Neural cell (in vitro differentiated cells): ENCODE measurements at regions not wholly inside any gene's neighbourhood (a gene's known extent, or its start where the extent isn't known, plus 50 kb on each side); places are given as distances from the start of the nearest gene placed in this dataset.

Experiments
- H2AFZ ChIP-seq: fragments of 200-600, 300-800 bp; sonication (generic), shearing (Covaris generic); 2 replicates; pipeline ENCODE4 v1.6.0; 2014; ENCODE audit warnings: low read depth, mild to moderate bottlenecking, antibody characterized with exemption, low read length, moderate library complexity
- H3F3A ChIP-seq: fragments of 200-600 bp; shearing (Covaris generic); 2 replicates; pipeline ENCODE4 v1.6.1; 2016; ENCODE audit warnings: mild to moderate bottlenecking, moderate library complexity, mixed read lengths, antibody characterized with exemption, low read length; ENCODE audit not compliant: insufficient read depth, poor library complexity, severe bottlenecking
- H3K27ac ChIP-seq: fragments of 200-600, 300-800 bp; sonication (generic), shearing (Covaris generic); 2 replicates; pipeline ENCODE4 v1.5.1; 2014; ENCODE audit warnings: mild to moderate bottlenecking, low read length, moderate library complexity
- H3K27me3 ChIP-seq: fragments of 300-800, 200-600 bp; sonication (generic), shearing (Covaris generic); 2 replicates; pipeline ENCODE4 v1.6.0; 2014; ENCODE audit warnings: mild to moderate bottlenecking, low read depth, low read length, moderate library complexity; ENCODE audit not compliant: insufficient read depth
- H3K36me3 ChIP-seq: fragments of 300-800, 200-600 bp; sonication (generic), shearing (Covaris generic); 2 replicates; pipeline ENCODE4 v1.5.1; 2014; ENCODE audit warnings: mild to moderate bottlenecking, antibody characterized with exemption, low read length, moderate library complexity; ENCODE audit not compliant: insufficient read depth
- H3K4me2 ChIP-seq: fragments of 300-800, 200-600 bp; sonication (generic), shearing (Covaris generic); 2 replicates; pipeline ENCODE4 v1.6.0; 2014; ENCODE audit warnings: mild to moderate bottlenecking, low read length
- H3K4me3 ChIP-seq: fragments of 300-800, 200-600 bp; sonication (generic), shearing (Covaris generic); 2 replicates; pipeline ENCODE4 v1.5.1; 2014; ENCODE audit warnings: mild to moderate bottlenecking, low read length, moderate library complexity
- H3K79me2 ChIP-seq: fragments of 200-600 bp; shearing (Covaris generic); replicated peaks from 2 replicates; pipeline ENCODE4 v1.6.0; 2014; ENCODE audit warnings: mild to moderate bottlenecking, low read length, moderate library complexity; ENCODE audit not compliant: insufficient read depth
- H3K9ac ChIP-seq: fragments of 300-800, 200-600 bp; sonication (generic), shearing (Covaris generic); 2 replicates; pipeline ENCODE4 v1.6.1; 2016; ENCODE audit warnings: mild to moderate bottlenecking, low read length, mixed read lengths
- H3K9me2 ChIP-seq: fragments of 200-600 bp; shearing (Covaris generic); 2 replicates; pipeline ENCODE4 v1.6.1; 2016; ENCODE audit warnings: mild to moderate bottlenecking, low read length, mixed read lengths; ENCODE audit not compliant: insufficient read depth
- H3K9me3 ChIP-seq: fragments of 200-600, 300-800 bp; sonication (generic), shearing (Covaris generic); 2 replicates; pipeline ENCODE4 v1.6.1; 2016; ENCODE audit warnings: mild to moderate bottlenecking, mixed run types, low read length, moderate library complexity, mixed read lengths
- H4K20me1 ChIP-seq: fragments of 200-600 bp; shearing (Covaris generic); 2 replicates; pipeline ENCODE4 v1.6.1; 2016; ENCODE audit warnings: mild to moderate bottlenecking, mixed run types; ENCODE audit not compliant: insufficient read depth
- EP300 ChIP-seq: fragments of 450-650 bp; conservative IDR thresholded peaks from 2 replicates; pipeline ENCODE4 v1.6.1; 2014; ENCODE audit warnings: antibody characterized with exemption, mild to moderate bottlenecking, moderate library complexity; ENCODE audit not compliant: poor library complexity, severe bottlenecking
- EZH2 ChIP-seq: fragments of 200-600, 300-800 bp; shearing (Covaris generic), sonication (generic); IDR thresholded peaks from 2 replicates; pipeline ENCODE4 v1.6.1; 2014; ENCODE audit warnings: antibody characterized with exemption, low read length, borderline replicate concordance, mild to moderate bottlenecking; ENCODE audit not compliant: insufficient read depth, poor library complexity, severe bottlenecking
- MXI1 ChIP-seq: fragments of 450-650 bp; conservative IDR thresholded peaks from 2 replicates; pipeline ENCODE4 v1.6.1; 2014; ENCODE audit warnings: antibody characterized with exemption, mild to moderate bottlenecking; ENCODE audit not compliant: poor library complexity, severe bottlenecking
- POLR2AphosphoS5 ChIP-seq: IDR thresholded peaks from 2 replicates; pipeline ENCODE4 v1.6.1; 2012
- RAD21 ChIP-seq: fragments of 450-650 bp; conservative IDR thresholded peaks from 2 replicates; pipeline ENCODE4 v1.6.1; 2014; ENCODE audit warnings: antibody characterized with exemption, mild to moderate bottlenecking, moderate library complexity
- SMC3 ChIP-seq: fragments of 450-650 bp; conservative IDR thresholded peaks from 2 replicates; pipeline ENCODE4 v1.6.1; 2014; ENCODE audit warnings: antibody characterized with exemption, mild to moderate bottlenecking, moderate library complexity; ENCODE audit not compliant: poor library complexity
- TAF1 ChIP-seq: IDR thresholded peaks from 2 replicates; pipeline ENCODE4 v1.6.1; 2012; ENCODE audit warnings: low read depth
- TF ChIP-seq, protein P1 (sequence below): fragments of 450-650 bp; IDR thresholded peaks from 2 replicates; pipeline ENCODE4 v1.5.1; 2014; ENCODE audit warnings: antibody characterized with exemption, mild to moderate bottlenecking, moderate library complexity; ENCODE audit not compliant: poor library complexity, severe bottlenecking
- TF ChIP-seq, protein P2 (sequence below): IDR thresholded peaks from 2 replicates; pipeline ENCODE4 v1.6.1; 2012; ENCODE audit warnings: borderline replicate concordance

DNA sequence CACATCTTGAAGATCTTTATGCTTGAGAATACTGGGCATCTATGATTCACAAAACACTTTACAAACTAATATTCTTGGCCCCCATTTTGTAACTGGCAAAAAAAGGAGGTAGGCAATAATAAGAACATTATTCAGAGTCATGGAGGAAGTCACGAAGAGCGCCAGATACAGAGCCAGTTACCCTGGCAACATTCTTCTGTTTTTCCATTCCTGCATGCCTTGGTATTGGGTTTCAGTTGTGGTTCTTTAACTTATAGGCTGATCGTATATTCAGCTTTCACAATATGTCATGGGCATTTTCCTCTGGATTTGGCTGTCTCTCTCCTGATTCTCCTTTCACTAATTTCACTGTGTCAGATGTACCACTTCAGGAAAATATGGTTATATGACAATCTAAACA lies 234.7 kb downstream of the HRH4 start:
- Histone ChIP-seq H3K27ac (no peak overlapping the region), H3K4me2 (no peak overlapping the region), H2AFZ (no peak overlapping the region), H3K9me3 (no peaks in the 10 kb centered on the region), H3K36me3 (no peaks in the 10 kb centered on the region), H3K9ac (no peak overlapping the region), H4K20me1 (no peaks in the 10 kb centered on the region), H3K79me2 (no peaks in the 10 kb centered on the region), H3K27me3 (no peaks in the 10 kb centered on the region), H3K4me3 (no peak overlapping the region), H3F3A (no peaks in the 10 kb centered on the region), H3K9me2 (no peaks in the 10 kb centered on the region)
- no peak for TF ChIP-seq EP300
- TF ChIP-seq, protein P1, sequence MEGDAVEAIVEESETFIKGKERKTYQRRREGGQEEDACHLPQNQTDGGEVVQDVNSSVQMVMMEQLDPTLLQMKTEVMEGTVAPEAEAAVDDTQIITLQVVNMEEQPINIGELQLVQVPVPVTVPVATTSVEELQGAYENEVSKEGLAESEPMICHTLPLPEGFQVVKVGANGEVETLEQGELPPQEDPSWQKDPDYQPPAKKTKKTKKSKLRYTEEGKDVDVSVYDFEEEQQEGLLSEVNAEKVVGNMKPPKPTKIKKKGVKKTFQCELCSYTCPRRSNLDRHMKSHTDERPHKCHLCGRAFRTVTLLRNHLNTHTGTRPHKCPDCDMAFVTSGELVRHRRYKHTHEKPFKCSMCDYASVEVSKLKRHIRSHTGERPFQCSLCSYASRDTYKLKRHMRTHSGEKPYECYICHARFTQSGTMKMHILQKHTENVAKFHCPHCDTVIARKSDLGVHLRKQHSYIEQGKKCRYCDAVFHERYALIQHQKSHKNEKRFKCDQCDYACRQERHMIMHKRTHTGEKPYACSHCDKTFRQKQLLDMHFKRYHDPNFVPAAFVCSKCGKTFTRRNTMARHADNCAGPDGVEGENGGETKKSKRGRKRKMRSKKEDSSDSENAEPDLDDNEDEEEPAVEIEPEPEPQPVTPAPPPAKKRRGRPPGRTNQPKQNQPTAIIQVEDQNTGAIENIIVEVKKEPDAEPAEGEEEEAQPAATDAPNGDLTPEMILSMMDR = no peak
- no peak for TF ChIP-seq EZH2
- TF ChIP-seq SMC3 = no peak
- TF ChIP-seq MXI1 = no peak
- TF ChIP-seq, protein P2, sequence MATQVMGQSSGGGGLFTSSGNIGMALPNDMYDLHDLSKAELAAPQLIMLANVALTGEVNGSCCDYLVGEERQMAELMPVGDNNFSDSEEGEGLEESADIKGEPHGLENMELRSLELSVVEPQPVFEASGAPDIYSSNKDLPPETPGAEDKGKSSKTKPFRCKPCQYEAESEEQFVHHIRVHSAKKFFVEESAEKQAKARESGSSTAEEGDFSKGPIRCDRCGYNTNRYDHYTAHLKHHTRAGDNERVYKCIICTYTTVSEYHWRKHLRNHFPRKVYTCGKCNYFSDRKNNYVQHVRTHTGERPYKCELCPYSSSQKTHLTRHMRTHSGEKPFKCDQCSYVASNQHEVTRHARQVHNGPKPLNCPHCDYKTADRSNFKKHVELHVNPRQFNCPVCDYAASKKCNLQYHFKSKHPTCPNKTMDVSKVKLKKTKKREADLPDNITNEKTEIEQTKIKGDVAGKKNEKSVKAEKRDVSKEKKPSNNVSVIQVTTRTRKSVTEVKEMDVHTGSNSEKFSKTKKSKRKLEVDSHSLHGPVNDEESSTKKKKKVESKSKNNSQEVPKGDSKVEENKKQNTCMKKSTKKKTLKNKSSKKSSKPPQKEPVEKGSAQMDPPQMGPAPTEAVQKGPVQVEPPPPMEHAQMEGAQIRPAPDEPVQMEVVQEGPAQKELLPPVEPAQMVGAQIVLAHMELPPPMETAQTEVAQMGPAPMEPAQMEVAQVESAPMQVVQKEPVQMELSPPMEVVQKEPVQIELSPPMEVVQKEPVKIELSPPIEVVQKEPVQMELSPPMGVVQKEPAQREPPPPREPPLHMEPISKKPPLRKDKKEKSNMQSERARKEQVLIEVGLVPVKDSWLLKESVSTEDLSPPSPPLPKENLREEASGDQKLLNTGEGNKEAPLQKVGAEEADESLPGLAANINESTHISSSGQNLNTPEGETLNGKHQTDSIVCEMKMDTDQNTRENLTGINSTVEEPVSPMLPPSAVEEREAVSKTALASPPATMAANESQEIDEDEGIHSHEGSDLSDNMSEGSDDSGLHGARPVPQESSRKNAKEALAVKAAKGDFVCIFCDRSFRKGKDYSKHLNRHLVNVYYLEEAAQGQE = no peak
- TF ChIP-seq RAD21 = no peak
- TF ChIP-seq POLR2AphosphoS5 = no peak
- TF ChIP-seq TAF1 = no peak

- Histone ChIP-seq H3K79me2 (no peaks in the 10 kb centered on the region), H4K20me1 (no peaks in the 10 kb centered on the region), H3K9me2 (no peaks in the 10 kb centered on the region), H2AFZ (no peak overlapping the region), H3K27ac (no peak overlapping the region), H3F3A (no peaks in the 10 kb centered on the region), H3K4me2 (no peak overlapping the region), H3K27me3 (no peaks in the 10 kb centered on the region), H3K4me3 (no peak overlapping the region), H3K36me3 (no peaks in the 10 kb centered on the region), H3K9ac (no peak overlapping the region), H3K9me3 (no peaks in the 10 kb centered on the region)
- TF ChIP-seq MXI1 (no peak), TAF1 (no peak), EZH2 (no peak)
- TF ChIP-seq, protein P2 = no peak
These were observed 241.6 kb downstream of the HRH4 start for GRCh38 chr18:24702001-24702515.
